A549 (cell line): ENCODE measurements at regions not wholly inside any gene's neighbourhood (a gene's known extent, or its start where the extent isn't known, plus 50 kb on each side); places are given as distances from the start of the nearest gene placed in this dataset.

Experiments
- EP300 ChIP-seq, 2 experiments: fragments of >200 bp; sonication (Bioruptor Twin); formaldehyde crosslinking; IDR thresholded peaks; 2 replicates in 1 of 2; 3 replicates in 1 of 2; pipeline ENCODE4 v1.6.1; 2016 to 2017
- FOSL2 ChIP-seq, 2 experiments: fragments of 450-650 bp in 1 of 2; fragments of >200 bp in 1 of 2; sonication (Bioruptor Twin) in 1 of 2; formaldehyde crosslinking; IDR thresholded peaks; 2 replicates each; pipeline versions ENCODE4 v1.5.0 to v1.6.1; 2016 to 2020; ENCODE audit warnings: mild to moderate bottlenecking in 1 of 2, moderate library complexity in 1 of 2
- KDM5A ChIP-seq: fragments of 200-600 bp; sonication (generic); IDR thresholded peaks from 2 replicates; pipeline ENCODE4 v1.6.1; 2016; ENCODE audit warnings: antibody characterized with exemption, mild to moderate bottlenecking
- MYC ChIP-seq: IDR thresholded peaks from 2 replicates; pipeline ENCODE4 v1.6.1; 2012; ENCODE audit warnings: mild to moderate bottlenecking, inconsistent platforms, low read length, improper control_type of control experiment, borderline replicate concordance
- POLR2A ChIP-seq: IDR thresholded peaks from 2 replicates; pipeline ENCODE4 v1.6.1; 2012; ENCODE audit warnings: mild to moderate bottlenecking, low read length
- POLR2AphosphoS2 ChIP-seq: conservative IDR thresholded peaks from 2 replicates; pipeline ENCODE4 v1.6.1; 2012; ENCODE audit warnings: low read length, improper control_type of control experiment, inconsistent platforms
- RAD21 ChIP-seq, 2 experiments: fragments of >200 bp in 1 of 2; sonication (Bioruptor Twin) in 1 of 2; formaldehyde crosslinking in 1 of 2; IDR thresholded peaks in 1 of 2; conservative IDR thresholded peaks in 1 of 2; 2 replicates in 1 of 2; 3 replicates in 1 of 2; pipeline ENCODE4 v1.6.1; 2012 to 2018; ENCODE audit warnings: inconsistent platforms in 1 of 2
- RNF2 ChIP-seq: fragments of 200-600 bp; sonication (generic); IDR thresholded peaks from 2 replicates; pipeline ENCODE4 v1.6.1; 2016; ENCODE audit warnings: low read depth, mild to moderate bottlenecking, antibody characterized with exemption, moderate library complexity, borderline replicate concordance
- SMC3 ChIP-seq: fragments of >200 bp; sonication (Bioruptor Twin); formaldehyde crosslinking; IDR thresholded peaks from 3 replicates; pipeline ENCODE4 v1.6.1; 2018; ENCODE audit warnings: inconsistent platforms
- TF ChIP-seq, protein P1 (sequence below): fragments of >200 bp; sonication (Bioruptor Twin); formaldehyde crosslinking; IDR thresholded peaks from 3 replicates; pipeline ENCODE4 v1.5.1; 2016
- TF ChIP-seq, protein P2 (sequence below): fragments of 200-600 bp; sonication (generic); IDR thresholded peaks from 2 replicates; pipeline ENCODE4 v1.6.1; 2016; ENCODE audit warnings: antibody characterized with exemption, mild to moderate bottlenecking, moderate library complexity

DNA sequence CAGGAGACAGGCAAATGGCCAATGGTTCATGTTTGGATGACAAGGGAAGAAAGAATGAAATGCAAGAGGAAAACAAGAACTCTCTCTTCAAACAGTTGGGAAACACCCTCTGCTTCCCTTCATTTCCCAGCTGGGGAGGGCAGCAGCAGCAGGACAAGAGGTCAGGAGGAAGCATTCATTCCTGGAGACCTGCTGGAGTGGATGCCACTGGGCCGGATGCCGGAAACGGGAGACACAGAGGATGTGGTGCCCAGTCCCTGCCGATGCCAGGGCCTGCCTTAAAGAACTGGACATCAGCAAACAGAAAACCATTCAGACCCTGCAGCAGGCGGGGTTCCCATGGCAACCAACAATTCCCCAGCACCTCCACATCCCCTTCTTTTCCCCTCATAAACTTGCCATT is 102.3 kb upstream of the ZNF648 start:
- TF ChIP-seq, protein P1, sequence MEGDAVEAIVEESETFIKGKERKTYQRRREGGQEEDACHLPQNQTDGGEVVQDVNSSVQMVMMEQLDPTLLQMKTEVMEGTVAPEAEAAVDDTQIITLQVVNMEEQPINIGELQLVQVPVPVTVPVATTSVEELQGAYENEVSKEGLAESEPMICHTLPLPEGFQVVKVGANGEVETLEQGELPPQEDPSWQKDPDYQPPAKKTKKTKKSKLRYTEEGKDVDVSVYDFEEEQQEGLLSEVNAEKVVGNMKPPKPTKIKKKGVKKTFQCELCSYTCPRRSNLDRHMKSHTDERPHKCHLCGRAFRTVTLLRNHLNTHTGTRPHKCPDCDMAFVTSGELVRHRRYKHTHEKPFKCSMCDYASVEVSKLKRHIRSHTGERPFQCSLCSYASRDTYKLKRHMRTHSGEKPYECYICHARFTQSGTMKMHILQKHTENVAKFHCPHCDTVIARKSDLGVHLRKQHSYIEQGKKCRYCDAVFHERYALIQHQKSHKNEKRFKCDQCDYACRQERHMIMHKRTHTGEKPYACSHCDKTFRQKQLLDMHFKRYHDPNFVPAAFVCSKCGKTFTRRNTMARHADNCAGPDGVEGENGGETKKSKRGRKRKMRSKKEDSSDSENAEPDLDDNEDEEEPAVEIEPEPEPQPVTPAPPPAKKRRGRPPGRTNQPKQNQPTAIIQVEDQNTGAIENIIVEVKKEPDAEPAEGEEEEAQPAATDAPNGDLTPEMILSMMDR = no peak
- TF ChIP-seq KDM5A (no peak), POLR2A (no peak), RAD21 (conservative IDR thresholded peaks at IDR 0.05 in 1 of 2, IDR thresholded peaks at IDR 0.05 in 1 of 2) (no peak), POLR2AphosphoS2 (no peak), RNF2 (no peak), SMC3 (no peak), FOSL2 (IDR thresholded peaks at IDR 0.05) (no peak), FOSL2 (CRISPR knock-in tag; IDR thresholded peaks at IDR 0.05) (no peak), MYC (no peak), EP300 (IDR thresholded peaks at IDR 0.05) (no peak)
- TF ChIP-seq, protein P2, sequence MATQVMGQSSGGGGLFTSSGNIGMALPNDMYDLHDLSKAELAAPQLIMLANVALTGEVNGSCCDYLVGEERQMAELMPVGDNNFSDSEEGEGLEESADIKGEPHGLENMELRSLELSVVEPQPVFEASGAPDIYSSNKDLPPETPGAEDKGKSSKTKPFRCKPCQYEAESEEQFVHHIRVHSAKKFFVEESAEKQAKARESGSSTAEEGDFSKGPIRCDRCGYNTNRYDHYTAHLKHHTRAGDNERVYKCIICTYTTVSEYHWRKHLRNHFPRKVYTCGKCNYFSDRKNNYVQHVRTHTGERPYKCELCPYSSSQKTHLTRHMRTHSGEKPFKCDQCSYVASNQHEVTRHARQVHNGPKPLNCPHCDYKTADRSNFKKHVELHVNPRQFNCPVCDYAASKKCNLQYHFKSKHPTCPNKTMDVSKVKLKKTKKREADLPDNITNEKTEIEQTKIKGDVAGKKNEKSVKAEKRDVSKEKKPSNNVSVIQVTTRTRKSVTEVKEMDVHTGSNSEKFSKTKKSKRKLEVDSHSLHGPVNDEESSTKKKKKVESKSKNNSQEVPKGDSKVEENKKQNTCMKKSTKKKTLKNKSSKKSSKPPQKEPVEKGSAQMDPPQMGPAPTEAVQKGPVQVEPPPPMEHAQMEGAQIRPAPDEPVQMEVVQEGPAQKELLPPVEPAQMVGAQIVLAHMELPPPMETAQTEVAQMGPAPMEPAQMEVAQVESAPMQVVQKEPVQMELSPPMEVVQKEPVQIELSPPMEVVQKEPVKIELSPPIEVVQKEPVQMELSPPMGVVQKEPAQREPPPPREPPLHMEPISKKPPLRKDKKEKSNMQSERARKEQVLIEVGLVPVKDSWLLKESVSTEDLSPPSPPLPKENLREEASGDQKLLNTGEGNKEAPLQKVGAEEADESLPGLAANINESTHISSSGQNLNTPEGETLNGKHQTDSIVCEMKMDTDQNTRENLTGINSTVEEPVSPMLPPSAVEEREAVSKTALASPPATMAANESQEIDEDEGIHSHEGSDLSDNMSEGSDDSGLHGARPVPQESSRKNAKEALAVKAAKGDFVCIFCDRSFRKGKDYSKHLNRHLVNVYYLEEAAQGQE = no peak
